Renal cortex interstitium (tissue), 11 donors: ENCODE measurements at regions not wholly inside any gene's neighbourhood (a gene's known extent, or its start where the extent isn't known, plus 50 kb on each side); places are given as distances from the start of the nearest gene placed in this dataset.
"Not testable (repeated sequence)": the region's sequence is repeated elsewhere in the genome, so short reads cannot be mapped to it uniquely, and the experiment has no call there.

ENCODE experiments used
- DNase-seq, 11 donors: peaks; one replicate each; pipeline ENCODE4 v3.0.0-alpha.2; 2013; ENCODE audit warnings: low read depth in 9 of 11, low spot score in 4 of 11; ENCODE audit errors: extremely low read depth in 1 of 11

GRCh38 chr3:102025606-102026270 lies 176.4 kb downstream of the NFKBIZ start:
- DNase-seq, result no peak

- DNase-seq, result no peak
Observed at GRCh38 chr3:102026656-102027055, 177.3 kb downstream of the NFKBIZ start.

GRCh38 chr3:102030661-102031060 lies 181.3 kb downstream of the NFKBIZ start:
- no peak for DNase-seq

GRCh38 chr3:102031834-102032233 lies 182.5 kb downstream of the NFKBIZ start:
- DNase-seq, result no peak

- DNase-seq, result no peak
Observed at GRCh38 chr3:102032491-102033383, 183.4 kb downstream of the NFKBIZ start.

GRCh38 chr3:102034639-102035451 lies 185.5 kb downstream of the NFKBIZ start:
- DNase-seq, result no peak

- no peak for DNase-seq
Observed at GRCh38 chr3:102036017-102036416, 186.7 kb downstream of the NFKBIZ start.

GRCh38 chr3:102036472-102036871 lies 187.2 kb downstream of the NFKBIZ start:
- DNase-seq, result no peak

- peak in 3 of 11 donors; percentile 19 to 22 (median 19) for DNase-seq
Observed at GRCh38 chr3:102037209-102037608, 187.9 kb downstream of the NFKBIZ start.

- DNase-seq, result peak in 1 of 11 donors; percentile 3
Observed at GRCh38 chr3:102037791-102038190, 188.5 kb downstream of the NFKBIZ start.

GRCh38 chr3:102038477-102039142 lies 189.3 kb downstream of the NFKBIZ start:
- no peak for DNase-seq

GRCh38 chr3:102040144-102040543 lies 190.8 kb downstream of the NFKBIZ start:
- DNase-seq, result not testable (repeated sequence)

GRCh38 chr3:102053375-102053989 lies 204.2 kb downstream of the NFKBIZ start:
- DNase-seq, result no peak

GRCh38 chr3:102054543-102055080 lies 205.3 kb downstream of the NFKBIZ start:
- DNase-seq, result no peak

GRCh38 chr3:102057781-102058421 lies 208.6 kb downstream of the NFKBIZ start:
- no peak for DNase-seq

- no peak for DNase-seq
Observed at GRCh38 chr3:102059145-102059943, 210.0 kb downstream of the NFKBIZ start.

GRCh38 chr3:102060814-102061213 lies 211.5 kb downstream of the NFKBIZ start:
- no peak for DNase-seq
